ENCODE measurements at regions not wholly inside any gene's neighbourhood (a gene's known extent, or its start where the extent isn't known, plus 50 kb on each side); places are given as distances from the start of the nearest gene placed in this dataset.

- Mint-ChIP-seq H3K9me3 (no peaks in the 10 kb centered on the region), H3K4me3 (no peak overlapping the region), H3K27me3 (peaks cover 8% of the 10 kb centered on the region), H3K36me3 (no peaks in the 10 kb centered on the region), H3K4me1 (ENCODE audit: unreplicated experiment) (no peaks in the 10 kb centered on the region), H3K27ac (no peak overlapping the region)
- no peak for DNase-seq (ENCODE audit: extremely low spot score, unreplicated experiment)
- TF ChIP-seq CTCF (conservative IDR thresholded peaks at IDR 0.05): no peak
Measured at GRCh38 chr4:3831529-3832150, 65.5 kb downstream of the ADRA2C start.

DNA sequence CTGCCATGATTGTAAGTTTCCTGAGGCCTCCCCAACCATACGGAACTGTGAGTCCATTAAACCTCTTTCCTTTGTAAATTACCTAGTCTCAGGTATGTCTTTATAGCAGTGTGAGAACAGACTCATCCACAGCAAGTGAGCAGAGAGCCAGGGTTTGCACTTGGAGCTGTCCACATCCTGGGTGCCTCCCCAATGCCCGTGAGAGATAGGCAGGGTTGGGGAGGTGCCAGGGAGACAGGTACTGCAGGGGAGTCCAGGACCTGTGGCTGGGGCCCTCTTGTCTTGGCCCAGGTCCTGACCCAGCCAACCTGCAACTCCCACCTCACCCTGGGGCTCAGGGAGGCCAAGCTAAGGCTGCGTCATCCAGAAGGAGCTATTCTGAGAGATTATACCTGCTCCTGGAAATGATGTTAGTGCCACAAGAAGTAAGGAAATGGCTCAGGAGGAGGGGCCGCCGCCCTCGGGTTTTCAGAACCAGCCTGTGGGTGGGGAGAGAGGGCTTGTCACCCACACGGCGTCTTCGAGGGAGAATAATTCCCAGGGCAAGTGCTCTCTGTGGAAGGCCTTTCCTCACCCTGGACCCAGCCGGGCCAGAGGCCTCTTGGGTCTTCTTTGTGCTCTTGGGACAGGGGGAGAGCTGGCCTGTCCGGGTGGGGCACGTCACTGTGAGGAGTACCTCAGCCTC is 66.5 kb downstream of the ADRA2C start:
- H3K9me3 Mint-ChIP-seq: no peaks in the 10 kb centered on the region
- H3K4me1 Mint-ChIP-seq (ENCODE audit: unreplicated experiment): no peaks in the 10 kb centered on the region
- no peak for TF ChIP-seq CTCF (conservative IDR thresholded peaks at IDR 0.05)
- no peak for DNase-seq (ENCODE audit: extremely low spot score, unreplicated experiment)
- no peaks in the 10 kb centered on the region for H3K36me3 Mint-ChIP-seq
- H3K27me3 Mint-ChIP-seq: peaks cover 8% of the 10 kb centered on the region
- no peak overlapping the region for H3K27ac Mint-ChIP-seq
- H3K4me3 Mint-ChIP-seq: no peak overlapping the region

DNA sequence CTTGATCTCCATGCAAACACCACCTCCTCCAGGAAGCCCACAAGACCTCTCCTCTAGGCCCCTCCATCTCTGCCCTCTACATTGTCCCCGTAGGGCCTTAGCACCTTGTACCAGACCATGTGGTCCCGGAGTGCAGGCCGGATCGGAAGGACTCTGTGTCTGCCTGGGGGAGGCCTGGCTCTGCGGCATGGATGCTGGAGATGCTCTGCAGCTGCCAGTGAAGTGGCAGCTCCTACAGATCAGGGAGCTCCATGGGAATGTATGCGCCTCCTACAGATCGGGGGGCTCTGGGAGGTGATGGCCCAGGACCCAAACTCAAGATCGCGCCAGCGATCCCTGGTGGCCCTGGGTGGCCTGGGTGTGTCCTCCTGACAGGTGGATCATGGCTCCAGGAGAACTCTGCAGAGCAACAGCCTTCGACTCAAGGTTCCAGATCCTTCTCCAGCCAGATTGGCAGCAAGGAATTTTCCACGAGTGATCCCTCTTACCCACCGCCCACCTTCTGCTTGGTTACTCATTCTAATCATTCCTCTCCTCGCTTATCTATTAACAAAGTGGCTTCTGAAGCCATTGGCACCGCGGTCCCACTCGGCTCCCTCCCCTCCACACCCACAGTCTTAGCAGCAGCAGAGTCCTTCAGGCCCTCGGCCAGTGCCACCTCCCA is 67.3 kb downstream of the ADRA2C start:
- Mint-ChIP-seq H3K4me1 (ENCODE audit: unreplicated experiment) (no peaks in the 10 kb centered on the region), H3K36me3 (no peaks in the 10 kb centered on the region), H3K4me3 (no peak overlapping the region), H3K27me3 (peaks cover 11% of the 10 kb centered on the region), H3K27ac (no peak overlapping the region), H3K9me3 (no peaks in the 10 kb centered on the region)
- DNase-seq (ENCODE audit: extremely low spot score, unreplicated experiment): no peak
- TF ChIP-seq CTCF (conservative IDR thresholded peaks at IDR 0.05): no peak

DNA sequence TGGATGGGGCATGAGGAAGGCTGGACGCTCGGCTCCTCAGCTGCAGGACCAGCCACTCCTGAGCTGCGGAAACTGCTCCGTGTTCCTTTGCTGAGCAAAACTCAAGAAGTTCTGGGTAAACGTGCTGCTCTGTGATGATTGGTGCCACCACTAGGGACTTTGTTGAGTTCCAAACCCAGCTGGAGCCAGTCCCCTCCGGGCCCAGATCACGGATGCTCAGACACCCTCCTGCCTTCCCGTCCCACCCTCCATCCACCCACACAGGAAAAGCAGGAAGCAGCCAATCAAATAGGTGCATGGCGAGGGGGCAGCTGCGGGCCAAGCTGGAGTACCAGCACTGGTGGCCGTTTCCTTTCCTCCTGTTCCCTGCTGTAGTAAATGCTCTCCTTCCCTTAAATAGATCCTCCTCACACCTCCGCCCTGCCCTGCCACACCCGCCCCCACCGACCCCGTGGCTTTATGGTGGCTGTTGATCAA is 68.0 kb downstream of the ADRA2C start:
- H3K4me3 Mint-ChIP-seq: no peak overlapping the region
- no peaks in the 10 kb centered on the region for H3K4me1 Mint-ChIP-seq (ENCODE audit: unreplicated experiment)
- H3K9me3 Mint-ChIP-seq: no peaks in the 10 kb centered on the region
- no peak for DNase-seq (ENCODE audit: extremely low spot score, unreplicated experiment)
- peaks cover 13% of the 10 kb centered on the region for H3K27me3 Mint-ChIP-seq
- no peak for TF ChIP-seq CTCF (conservative IDR thresholded peaks at IDR 0.05)
- no peak overlapping the region for H3K27ac Mint-ChIP-seq
- H3K36me3 Mint-ChIP-seq: no peaks in the 10 kb centered on the region

DNA sequence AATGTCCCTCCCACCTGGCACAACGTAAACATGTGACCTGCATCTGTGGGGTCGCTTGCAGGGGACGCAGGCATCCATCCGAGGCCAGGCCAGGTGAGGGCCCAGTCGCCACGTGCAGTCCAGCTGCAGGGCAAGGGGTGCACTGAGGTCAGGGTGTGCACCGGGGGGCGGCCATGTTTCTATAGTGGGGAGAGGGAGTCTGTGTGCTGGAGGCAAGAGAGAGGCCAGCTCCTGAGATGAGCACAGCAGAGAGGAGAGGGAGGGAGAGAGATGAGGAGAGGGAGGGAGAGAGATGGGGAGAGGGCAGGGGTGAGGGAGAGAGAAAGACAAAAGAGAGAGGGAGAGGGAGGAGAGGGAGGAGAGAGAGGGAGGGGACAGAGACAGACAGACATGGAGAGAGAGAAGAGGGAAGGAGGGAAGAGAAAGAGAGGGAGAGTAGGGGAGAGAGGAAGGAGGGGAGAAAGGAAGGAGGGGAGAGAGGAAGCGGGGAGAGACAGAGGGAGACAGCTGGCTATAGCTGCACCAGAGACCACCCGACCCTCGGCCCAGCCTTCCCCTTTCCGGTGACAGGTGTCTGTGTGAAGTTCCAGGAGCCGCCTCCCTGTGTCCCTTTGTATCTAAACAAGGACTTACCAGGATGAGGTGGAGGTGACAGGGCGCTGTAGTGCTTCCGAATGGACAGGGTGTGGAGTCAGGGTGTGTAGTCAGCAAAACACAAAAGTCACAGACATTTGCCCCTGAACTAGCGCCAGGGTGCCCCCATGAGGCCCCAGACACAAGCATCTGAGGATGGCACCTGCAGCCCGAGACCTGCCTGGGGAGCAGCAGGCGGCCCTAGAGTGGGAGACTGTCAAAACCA is 68.7 kb downstream of the ADRA2C start:
- no peak overlapping the region for H3K27ac Mint-ChIP-seq
- peaks cover 20% of the 10 kb centered on the region for H3K27me3 Mint-ChIP-seq
- H3K36me3 Mint-ChIP-seq: no peaks in the 10 kb centered on the region

More for the DNA sequence above, 68.7 kb downstream of the ADRA2C start:
- no peak for DNase-seq (ENCODE audit: extremely low spot score, unreplicated experiment)
- TF ChIP-seq CTCF (conservative IDR thresholded peaks at IDR 0.05): no peak
- H3K4me1 Mint-ChIP-seq (ENCODE audit: unreplicated experiment): no peaks in the 10 kb centered on the region
- no peak overlapping the region for H3K4me3 Mint-ChIP-seq
- no peaks in the 10 kb centered on the region for H3K9me3 Mint-ChIP-seq
